ENCODE measurements at regions not wholly inside any gene's neighbourhood (a gene's known extent, or its start where the extent isn't known, plus 50 kb on each side); places are given as distances from the start of the nearest gene placed in this dataset.
"Not testable (repeated sequence)": the region's sequence is repeated elsewhere in the genome, so short reads cannot be mapped to it uniquely, and the experiment has no call there.

DNA sequence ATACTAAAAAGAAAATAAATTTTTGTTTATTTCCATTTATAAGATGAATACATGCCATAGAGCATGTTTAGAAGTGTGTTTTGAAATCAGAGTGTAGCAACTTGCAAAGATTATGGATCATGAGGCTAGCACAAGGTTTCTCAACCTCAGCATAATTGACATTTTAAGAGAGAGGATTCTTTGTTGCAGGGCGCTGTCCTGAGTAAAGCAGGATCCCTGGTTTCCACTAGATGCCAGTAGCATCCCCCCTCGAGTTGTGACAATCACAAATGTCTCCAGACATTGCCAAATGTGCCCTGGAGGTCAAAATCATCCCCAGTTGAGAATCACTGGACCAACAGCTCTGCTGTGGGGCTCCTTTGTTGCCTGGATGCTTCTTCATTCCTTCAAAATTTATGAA lies 128.5 kb upstream of the RBMS3 start:
- no peak for DNase-seq

DNA sequence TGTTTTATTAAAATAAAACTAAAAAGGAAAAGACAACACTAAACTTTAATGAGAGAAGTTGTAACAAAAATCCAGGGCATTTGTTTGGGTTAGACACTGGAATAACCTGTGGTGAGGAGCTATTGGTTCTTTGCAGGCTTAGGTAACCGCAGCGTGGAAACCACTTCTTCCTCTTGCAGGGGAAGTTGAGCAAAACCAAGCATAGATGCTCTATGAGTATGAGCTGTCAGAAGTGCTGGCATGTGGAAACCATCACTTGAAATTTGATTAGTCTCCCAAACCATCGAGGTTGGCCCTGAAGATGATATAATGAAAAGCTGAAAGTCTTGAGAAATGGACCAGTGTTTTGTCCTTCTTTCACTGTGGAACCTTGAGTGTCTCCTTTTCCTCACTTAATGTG lies 127.1 kb upstream of the RBMS3 start:
- peak; percentile 19 for DNase-seq

- no peak for DNase-seq
Observed at GRCh38 chr3:29156086-29156715, 124.7 kb upstream of the RBMS3 start.

GRCh38 chr3:29164825-29165224 lies 116.0 kb upstream of the RBMS3 start:
- no peak for DNase-seq

DNA sequence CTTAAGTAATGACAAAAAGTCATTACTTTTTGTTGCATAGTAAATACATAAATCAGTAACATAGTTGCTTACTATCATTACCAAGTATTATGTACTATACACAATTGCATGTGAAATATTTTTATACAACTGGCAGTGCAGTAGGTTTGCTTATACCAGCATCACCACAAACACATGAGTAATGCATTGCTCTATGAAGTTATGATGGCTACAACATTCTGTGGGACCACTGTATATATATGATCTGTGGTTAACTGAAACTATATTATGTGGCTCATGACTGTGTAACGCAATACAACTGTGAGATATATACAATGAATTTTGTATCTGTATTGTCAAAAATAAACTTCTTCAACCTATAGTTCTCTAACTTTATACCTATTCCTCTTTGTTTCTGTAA lies 113.7 kb upstream of the RBMS3 start:
- DNase-seq, result no peak

- no peak for DNase-seq
Observed at GRCh38 chr3:29168081-29168480, 112.8 kb upstream of the RBMS3 start.

DNA sequence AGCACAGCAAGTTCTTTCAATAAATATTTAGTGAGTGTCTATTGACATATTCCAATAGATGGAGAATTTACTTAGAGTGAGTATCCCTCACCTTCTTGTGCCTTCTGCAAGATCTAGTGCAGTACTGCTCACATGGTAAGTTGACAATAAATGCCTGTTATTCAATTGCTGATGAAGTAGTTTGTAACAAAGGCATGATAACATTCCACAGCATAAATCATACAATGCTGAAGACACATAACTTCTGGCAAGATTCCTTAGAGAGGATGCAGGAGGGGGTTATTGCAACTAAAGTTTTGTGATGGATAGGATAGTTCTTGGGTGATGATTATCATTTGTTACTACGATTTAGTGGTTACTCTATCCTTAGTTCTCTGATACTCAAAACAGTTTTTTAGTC lies 112.2 kb upstream of the RBMS3 start:
- DNase-seq, result no peak

- no peak for DNase-seq
Observed at GRCh38 chr3:29169451-29169850, 111.4 kb upstream of the RBMS3 start.

- peak in 1 of 2 donors; percentile 2 for DNase-seq
Observed at GRCh38 chr3:29171043-29171990, 109.6 kb upstream of the RBMS3 start.

- DNase-seq, result no peak
Observed at GRCh38 chr3:29176501-29176900, 104.4 kb upstream of the RBMS3 start.

GRCh38 chr3:29178809-29179793 lies 101.8 kb upstream of the RBMS3 start:
- no peak for DNase-seq

GRCh38 chr3:29181149-29181780 lies 99.6 kb upstream of the RBMS3 start:
- DNase-seq, result no peak

- DNase-seq, result no peak
Observed at GRCh38 chr3:29181872-29182271, 99.0 kb upstream of the RBMS3 start.

DNA sequence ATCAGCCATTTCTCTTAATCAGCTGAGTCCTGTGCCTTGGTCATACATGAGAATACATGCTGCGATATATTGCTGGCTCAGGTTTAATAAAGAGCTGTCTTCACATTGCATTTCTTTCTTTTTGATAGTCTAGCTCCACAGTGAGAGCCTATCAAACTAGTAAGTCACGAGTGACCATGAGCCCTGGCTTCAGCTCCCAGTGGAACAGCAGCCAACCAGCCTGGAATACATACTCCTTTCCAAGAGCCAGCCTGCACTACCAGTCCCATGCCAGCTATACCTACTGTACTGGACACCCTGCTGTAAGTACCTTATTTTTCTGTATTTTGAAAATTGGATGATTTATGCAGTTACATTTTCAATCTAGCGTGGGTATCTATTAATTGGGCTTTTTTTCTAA lies 98.0 kb upstream of the RBMS3 start:
- not testable (repeated sequence) for DNase-seq

DNA sequence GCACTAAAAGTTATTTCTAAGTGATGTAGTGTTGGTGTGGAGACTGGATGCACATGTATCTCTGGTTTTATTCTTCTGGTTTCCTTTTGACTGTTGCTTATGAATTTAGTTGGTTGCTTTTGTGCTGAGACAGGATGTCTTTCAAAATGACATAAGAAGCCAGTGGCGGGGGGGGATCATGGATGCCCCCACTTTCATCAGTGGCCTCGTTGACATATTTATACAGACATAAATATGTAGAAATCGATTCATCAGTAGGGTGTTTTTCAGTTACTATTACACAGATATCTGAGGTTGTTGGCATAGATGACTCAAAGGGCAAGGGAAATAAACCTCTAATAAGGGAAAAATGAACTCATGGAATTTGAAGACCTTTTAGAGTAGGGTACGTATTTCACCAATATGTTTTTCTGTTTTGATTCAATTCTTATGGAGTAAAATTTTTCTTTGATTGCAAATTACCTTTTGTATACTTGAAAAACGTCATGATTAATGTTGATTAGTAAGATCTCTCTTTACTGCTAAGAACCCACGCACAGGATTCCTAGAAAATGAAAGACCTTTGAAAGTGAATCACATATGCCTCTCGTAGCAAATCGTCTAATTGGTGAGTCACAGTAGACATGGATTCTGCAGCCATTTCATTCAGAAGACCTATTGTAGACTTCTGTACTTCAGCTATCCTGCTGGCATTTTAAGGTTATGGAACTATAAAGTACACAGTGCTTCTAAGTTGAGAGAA lies 97.4 kb upstream of the RBMS3 start:
- DNase-seq, result no peak

GRCh38 chr3:29185706-29186105 lies 95.2 kb upstream of the RBMS3 start:
- DNase-seq, result no peak

- DNase-seq, result no peak
Observed at GRCh38 chr3:29186131-29186599, 94.7 kb upstream of the RBMS3 start.

DNA sequence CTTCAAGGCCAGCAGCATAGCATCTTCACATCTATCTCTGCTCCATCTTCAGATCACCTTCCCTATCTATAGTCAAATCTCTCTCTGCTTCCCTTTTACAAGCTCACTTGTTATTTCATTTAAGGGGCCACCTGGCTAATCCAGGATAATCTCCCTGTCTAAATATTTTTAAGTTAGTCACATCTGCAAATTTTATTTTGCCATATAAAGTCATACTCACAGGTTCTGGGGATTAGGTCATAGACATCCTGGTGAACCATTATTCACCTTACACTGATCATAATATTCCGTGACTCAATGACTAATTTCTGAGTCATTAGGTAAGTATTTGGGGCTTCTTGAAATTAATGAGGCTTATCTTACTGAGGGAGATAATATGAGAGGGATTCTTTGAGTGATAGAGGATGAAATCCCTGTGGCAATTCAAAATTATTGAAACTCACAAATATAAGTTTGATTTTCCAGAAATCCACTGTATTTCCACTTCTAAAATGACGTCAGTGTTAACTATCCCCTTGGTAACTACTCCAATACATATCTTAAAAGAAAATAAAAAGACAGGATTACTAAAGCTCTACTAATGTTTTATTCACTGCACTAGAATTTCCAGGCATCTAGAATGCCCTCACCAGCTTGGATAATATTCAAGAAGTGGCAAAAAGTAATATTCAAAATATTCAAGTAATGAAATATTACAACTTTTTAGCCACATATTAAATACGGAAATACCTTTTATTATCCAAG lies 93.7 kb upstream of the RBMS3 start:
- DNase-seq, result no peak

GRCh38 chr3:29189328-29189727 lies 91.5 kb upstream of the RBMS3 start:
- no peak for DNase-seq

GRCh38 chr3:29194139-29194538 lies 86.7 kb upstream of the RBMS3 start:
- no peak for DNase-seq

GRCh38 chr3:29195056-29195455 lies 85.8 kb upstream of the RBMS3 start:
- no peak for DNase-seq

All from CD4-positive, alpha-beta T cell treated with Interleukin-4 for 1 hour (primary cell).